Caco-2 (cell line): ENCODE measurements at regions not wholly inside any gene's neighbourhood (a gene's known extent, or its start where the extent isn't known, plus 50 kb on each side); places are given as distances from the start of the nearest gene placed in this dataset.

ENCODE experiments used
- BruUV-seq: library from RNA; stranded (reverse); fragments of 400-500 nt; replicated peaks from 2 replicates; lab custom pipeline; 2021; lab: Mats Ljungman, UMichigan
- CTCF ChIA-PET: fragments of 300-600 bp; sonication (Branson Sonifier 250); formaldehyde crosslinking; loops from one replicate; lab custom pipeline; 2022; ENCODE audit warnings: antibody characterized with exemption; lab: Charles Lee
- POLR2A ChIA-PET: fragments of 300-600 bp; sonication (Branson Sonifier 250); formaldehyde crosslinking; loops from one replicate; lab custom pipeline; 2022; ENCODE audit warnings: antibody characterized with exemption; lab: Charles Lee
- DNase-seq, 2 experiments: peaks; one replicate each; pipeline versions ENCODE4 v3.0.0 to v3.0.0-alpha.2; 2020 to 2022
- H3K27me3 ChIP-seq: replicated peaks from 2 replicates; pipeline ENCODE4 v1.6.0; 2011; ENCODE audit warnings: low read length; ENCODE audit not compliant: control insufficient read depth, insufficient read depth
- H3K36me3 ChIP-seq: 2 replicates; pipeline ENCODE4 v1.5.1; 2011; ENCODE audit warnings: low read length; ENCODE audit not compliant: control insufficient read depth, insufficient read depth
- H3K4me1 ChIP-seq: fragments of 250-450 bp; sonication (Bioruptor Pico); 2 replicates; pipeline ENCODE4 v1.5.1; 2020; ENCODE audit warnings: mild to moderate bottlenecking
- H3K4me3 ChIP-seq: 2 replicates; pipeline ENCODE4 v1.5.1; 2011; ENCODE audit warnings: low read depth, mild to moderate bottlenecking, control low read depth, low read length
- H3K9me3 ChIP-seq: fragments of 250-450 bp; sonication (Bioruptor Pico); 2 replicates; pipeline ENCODE4 v1.5.1; 2020; ENCODE audit warnings: mild to moderate bottlenecking, moderate library complexity
- H3K27ac Mint-ChIP-seq: one replicate; pipeline ENCODE4 v1.8.0; 2022; ENCODE audit warnings: mixed read lengths; ENCODE audit not compliant: unreplicated experiment
- H3K27me3 Mint-ChIP-seq: one replicate; pipeline ENCODE4 v1.8.0; 2022; ENCODE audit warnings: mixed read lengths; ENCODE audit not compliant: insufficient read depth, unreplicated experiment
- H3K36me3 Mint-ChIP-seq: one replicate; pipeline ENCODE4 v1.8.0; 2022; ENCODE audit warnings: mild to moderate bottlenecking, mixed read lengths; ENCODE audit not compliant: insufficient read depth, unreplicated experiment
- H3K4me1 Mint-ChIP-seq: one replicate; pipeline ENCODE4 v1.8.0; 2022; ENCODE audit warnings: low read depth, mixed read lengths; ENCODE audit not compliant: unreplicated experiment
- H3K4me3 Mint-ChIP-seq: one replicate; pipeline ENCODE4 v1.8.0; 2022; ENCODE audit warnings: mild to moderate bottlenecking, moderate library complexity, mixed read lengths; ENCODE audit not compliant: unreplicated experiment
- H3K9me3 Mint-ChIP-seq: one replicate; pipeline ENCODE4 v1.8.0; 2022; ENCODE audit warnings: mixed read lengths; ENCODE audit not compliant: unreplicated experiment
- intact Hi-C: fragments of 100-400 bp; cut with micrococcal nuclease; formaldehyde crosslinking; loops from one replicate; pipeline ENCODE4 v1.10.0; 2022; ENCODE audit not compliant: unreplicated experiment
- TF ChIP-seq, protein P1 (sequence below), 2 experiments: fragments of 200-600 bp in 1 of 2; IDR thresholded peaks; 1 replicate in 1 of 2; 2 replicates in 1 of 2; pipeline versions ENCODE4 v1.5.1 to v1.8.0; 2011 to 2022; ENCODE audit warnings: antibody characterized with exemption in 1 of 2, control low read depth in 1 of 2, inconsistent platforms in 1 of 2, low read depth in 1 of 2, low read length in 1 of 2, mild to moderate bottlenecking in 1 of 2, moderate library complexity in 1 of 2; ENCODE audit not compliant: insufficient read depth in 1 of 2, severe bottlenecking in 1 of 2, unreplicated experiment in 1 of 2

GRCh38 chr6:67643281-67643680 is 991.8 kb upstream of the ADGRB3 start:
- no peaks in the 10 kb centered on the region for H3K27me3 Mint-ChIP-seq
- BruUV-seq: no TSS peak
- intact Hi-C loops: no loop called here
- no peaks in the 10 kb centered on the region for H3K36me3 ChIP-seq
- no peaks in the 10 kb centered on the region for H3K9me3 ChIP-seq
- no peak for DNase-seq
- H3K36me3 Mint-ChIP-seq: no peaks in the 10 kb centered on the region
- H3K4me1 Mint-ChIP-seq: no peaks in the 10 kb centered on the region
- TF ChIP-seq, protein P1, sequence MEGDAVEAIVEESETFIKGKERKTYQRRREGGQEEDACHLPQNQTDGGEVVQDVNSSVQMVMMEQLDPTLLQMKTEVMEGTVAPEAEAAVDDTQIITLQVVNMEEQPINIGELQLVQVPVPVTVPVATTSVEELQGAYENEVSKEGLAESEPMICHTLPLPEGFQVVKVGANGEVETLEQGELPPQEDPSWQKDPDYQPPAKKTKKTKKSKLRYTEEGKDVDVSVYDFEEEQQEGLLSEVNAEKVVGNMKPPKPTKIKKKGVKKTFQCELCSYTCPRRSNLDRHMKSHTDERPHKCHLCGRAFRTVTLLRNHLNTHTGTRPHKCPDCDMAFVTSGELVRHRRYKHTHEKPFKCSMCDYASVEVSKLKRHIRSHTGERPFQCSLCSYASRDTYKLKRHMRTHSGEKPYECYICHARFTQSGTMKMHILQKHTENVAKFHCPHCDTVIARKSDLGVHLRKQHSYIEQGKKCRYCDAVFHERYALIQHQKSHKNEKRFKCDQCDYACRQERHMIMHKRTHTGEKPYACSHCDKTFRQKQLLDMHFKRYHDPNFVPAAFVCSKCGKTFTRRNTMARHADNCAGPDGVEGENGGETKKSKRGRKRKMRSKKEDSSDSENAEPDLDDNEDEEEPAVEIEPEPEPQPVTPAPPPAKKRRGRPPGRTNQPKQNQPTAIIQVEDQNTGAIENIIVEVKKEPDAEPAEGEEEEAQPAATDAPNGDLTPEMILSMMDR (IDR thresholded peaks at IDR 0.05; ENCODE audit: insufficient read depth in 1 of 2, low read depth in 1 of 2, low read length in 1 of 2, severe bottlenecking in 1 of 2, unreplicated experiment in 1 of 2): no peak
- no peak overlapping the region for H3K4me3 Mint-ChIP-seq
- no peak overlapping the region for H3K27ac Mint-ChIP-seq
- CTCF ChIA-PET: no interaction called here
- POLR2A ChIA-PET: no interaction called here
- no peaks in the 10 kb centered on the region for H3K9me3 Mint-ChIP-seq
- no peaks in the 10 kb centered on the region for H3K4me1 ChIP-seq
- no peaks in the 10 kb centered on the region for H3K27me3 ChIP-seq
- no peak overlapping the region for H3K4me3 ChIP-seq

GRCh38 chr6:67642582-67642981 is 992.5 kb upstream of the ADGRB3 start:
- Histone ChIP-seq H3K36me3 (no peaks in the 10 kb centered on the region), H3K9me3 (no peaks in the 10 kb centered on the region), H3K4me1 (no peaks in the 10 kb centered on the region), H3K27me3 (no peaks in the 10 kb centered on the region), H3K4me3 (no peak overlapping the region)
- BruUV-seq: no TSS peak
- intact Hi-C loops: no loop called here
- DNase-seq: no peak
- Mint-ChIP-seq H3K27me3 (no peaks in the 10 kb centered on the region), H3K9me3 (no peaks in the 10 kb centered on the region), H3K4me1 (no peaks in the 10 kb centered on the region), H3K4me3 (no peak overlapping the region), H3K27ac (no peak overlapping the region), H3K36me3 (no peaks in the 10 kb centered on the region)
- ChIA-PET POLR2A (no interaction called here), CTCF (no interaction called here)
- TF ChIP-seq, protein P1 (IDR thresholded peaks at IDR 0.05; ENCODE audit: insufficient read depth in 1 of 2, low read depth in 1 of 2, low read length in 1 of 2, severe bottlenecking in 1 of 2, unreplicated experiment in 1 of 2): no peak

DNA sequence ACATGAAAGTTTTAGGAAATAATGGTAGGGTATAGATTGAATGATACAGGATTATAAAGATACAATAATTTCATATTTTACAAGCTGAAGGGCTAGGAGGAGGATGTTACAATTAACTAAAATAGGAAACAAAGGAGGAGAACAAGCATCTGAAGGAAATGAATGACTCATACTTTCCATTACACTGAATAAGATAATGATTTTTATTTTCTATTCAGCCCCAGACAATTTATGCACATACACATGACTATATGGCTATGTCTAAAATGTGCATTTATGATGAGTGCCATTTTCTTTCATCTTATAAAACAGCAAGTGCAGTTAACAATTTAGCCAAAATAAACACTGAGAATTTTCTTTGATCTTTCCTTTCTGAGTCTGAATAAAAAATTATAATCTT is 994.6 kb upstream of the ADGRB3 start:
- Mint-ChIP-seq H3K4me3 (no peak overlapping the region), H3K27me3 (no peaks in the 10 kb centered on the region), H3K27ac (no peak overlapping the region), H3K9me3 (no peaks in the 10 kb centered on the region), H3K4me1 (no peaks in the 10 kb centered on the region), H3K36me3 (no peaks in the 10 kb centered on the region)
- CTCF ChIA-PET: no interaction called here
- no peak overlapping the region for H3K4me3 ChIP-seq
- intact Hi-C loops: no loop called here
- no peaks in the 10 kb centered on the region for H3K4me1 ChIP-seq
- POLR2A ChIA-PET: no interaction called here
- TF ChIP-seq, protein P1 (IDR thresholded peaks at IDR 0.05; ENCODE audit: insufficient read depth in 1 of 2, low read depth in 1 of 2, low read length in 1 of 2, severe bottlenecking in 1 of 2, unreplicated experiment in 1 of 2): no peak
- BruUV-seq: no TSS peak
- H3K9me3 ChIP-seq: no peaks in the 10 kb centered on the region
- no peaks in the 10 kb centered on the region for H3K36me3 ChIP-seq
- no peak for DNase-seq
- no peaks in the 10 kb centered on the region for H3K27me3 ChIP-seq
